ENCODE measurements at regions not wholly inside any gene's neighbourhood (a gene's known extent, or its start where the extent isn't known, plus 50 kb on each side); places are given as distances from the start of the nearest gene placed in this dataset.

DNA sequence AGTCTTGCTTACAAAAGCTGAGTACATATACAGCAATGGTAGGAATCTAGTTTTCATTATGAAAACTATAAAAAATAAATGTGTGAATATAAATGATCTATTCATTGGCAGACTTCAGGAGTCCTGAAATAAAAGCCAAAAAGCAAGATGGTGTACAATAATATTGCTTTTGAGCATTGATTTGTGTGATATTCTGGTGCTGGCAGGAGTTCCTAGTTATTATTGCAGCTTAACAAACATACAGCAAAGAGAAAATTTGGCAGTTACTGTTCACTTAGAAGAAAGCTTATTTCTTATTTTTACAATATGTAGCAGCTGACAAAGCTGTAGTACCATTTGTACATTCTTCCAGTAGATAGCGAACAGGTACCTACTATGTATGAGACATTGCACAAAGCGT, 1518.9 kb upstream of the TENM4 start:
- H3K9me3 Mint-ChIP-seq (ENCODE audit: unreplicated experiment), result peaks cover 8% of the 10 kb centered on the region
- H3K4me1 Mint-ChIP-seq (ENCODE audit: insufficient read depth, unreplicated experiment), result peaks cover 24% of the 10 kb centered on the region
- POLR2A ChIA-PET, result interaction anchor here (0.6 to 1.2 kb wide), 2 partner anchors 39 to 44 kb away, joined by 3 to 4 read pairs; no protein-coding TSS in a partner anchor
- intact Hi-C loops (cut with micrococcal nuclease), result no loop called here
- H3K36me3 Mint-ChIP-seq (ENCODE audit: insufficient read depth, unreplicated experiment), result peaks cover 6% of the 10 kb centered on the region
- no TSS peak for BruUV-seq (replicated peaks)
- TF ChIP-seq, protein P1, sequence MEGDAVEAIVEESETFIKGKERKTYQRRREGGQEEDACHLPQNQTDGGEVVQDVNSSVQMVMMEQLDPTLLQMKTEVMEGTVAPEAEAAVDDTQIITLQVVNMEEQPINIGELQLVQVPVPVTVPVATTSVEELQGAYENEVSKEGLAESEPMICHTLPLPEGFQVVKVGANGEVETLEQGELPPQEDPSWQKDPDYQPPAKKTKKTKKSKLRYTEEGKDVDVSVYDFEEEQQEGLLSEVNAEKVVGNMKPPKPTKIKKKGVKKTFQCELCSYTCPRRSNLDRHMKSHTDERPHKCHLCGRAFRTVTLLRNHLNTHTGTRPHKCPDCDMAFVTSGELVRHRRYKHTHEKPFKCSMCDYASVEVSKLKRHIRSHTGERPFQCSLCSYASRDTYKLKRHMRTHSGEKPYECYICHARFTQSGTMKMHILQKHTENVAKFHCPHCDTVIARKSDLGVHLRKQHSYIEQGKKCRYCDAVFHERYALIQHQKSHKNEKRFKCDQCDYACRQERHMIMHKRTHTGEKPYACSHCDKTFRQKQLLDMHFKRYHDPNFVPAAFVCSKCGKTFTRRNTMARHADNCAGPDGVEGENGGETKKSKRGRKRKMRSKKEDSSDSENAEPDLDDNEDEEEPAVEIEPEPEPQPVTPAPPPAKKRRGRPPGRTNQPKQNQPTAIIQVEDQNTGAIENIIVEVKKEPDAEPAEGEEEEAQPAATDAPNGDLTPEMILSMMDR (IDR thresholded peaks at IDR 0.05; ENCODE audit: unreplicated experiment), result no peak
- H3K27me3 Mint-ChIP-seq (ENCODE audit: insufficient read depth, unreplicated experiment), result no peaks in the 10 kb centered on the region
- no peak overlapping the region for H3K4me3 Mint-ChIP-seq (ENCODE audit: unreplicated experiment)
- DNase-seq (ENCODE audit: unreplicated experiment), result no peak
- no peak overlapping the region for H3K27ac Mint-ChIP-seq (ENCODE audit: low read depth, unreplicated experiment)
- CTCF ChIA-PET, result no interaction called here

DNA sequence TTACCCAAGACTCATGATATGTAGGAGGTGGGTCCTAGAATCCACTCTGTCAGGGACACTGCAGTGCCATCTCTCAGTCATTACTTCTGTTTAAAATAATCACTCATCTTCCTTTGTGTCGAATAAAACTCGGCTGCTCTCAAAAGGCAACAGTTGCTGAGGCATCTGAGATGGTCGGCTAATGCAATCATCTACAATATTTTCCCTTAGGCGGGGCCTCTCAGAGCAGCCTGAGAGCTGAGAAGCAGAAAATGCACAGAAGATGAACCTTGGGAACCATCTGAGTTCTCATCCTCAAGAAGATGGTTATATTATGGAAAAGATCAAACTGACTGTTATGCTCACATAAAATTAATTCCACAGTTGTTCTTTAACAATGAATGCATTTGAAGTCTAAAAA, 1518.2 kb upstream of the TENM4 start:
- H3K27ac Mint-ChIP-seq (ENCODE audit: low read depth, unreplicated experiment), result peak overlapping the region; percentile 94
- H3K36me3 Mint-ChIP-seq (ENCODE audit: insufficient read depth, unreplicated experiment), result peaks cover 6% of the 10 kb centered on the region
- BruUV-seq (replicated peaks), result no TSS peak
- no peak for DNase-seq (ENCODE audit: unreplicated experiment)
- H3K4me3 Mint-ChIP-seq (ENCODE audit: unreplicated experiment), result no peak overlapping the region
- ChIA-PET CTCF (no interaction called here), POLR2A (interaction anchor here (0.6 kb wide), 1 partner anchor 38 kb away, joined by 4 read pairs; no protein-coding TSS in a partner anchor)
- H3K4me1 Mint-ChIP-seq (ENCODE audit: insufficient read depth, unreplicated experiment), result peaks cover 24% of the 10 kb centered on the region
- TF ChIP-seq, protein P1 (IDR thresholded peaks at IDR 0.05; ENCODE audit: unreplicated experiment), result no peak
- H3K9me3 Mint-ChIP-seq (ENCODE audit: unreplicated experiment), result peaks cover 8% of the 10 kb centered on the region
- no peaks in the 10 kb centered on the region for H3K27me3 Mint-ChIP-seq (ENCODE audit: insufficient read depth, unreplicated experiment)
- intact Hi-C loops (cut with micrococcal nuclease), result no loop called here

DNA sequence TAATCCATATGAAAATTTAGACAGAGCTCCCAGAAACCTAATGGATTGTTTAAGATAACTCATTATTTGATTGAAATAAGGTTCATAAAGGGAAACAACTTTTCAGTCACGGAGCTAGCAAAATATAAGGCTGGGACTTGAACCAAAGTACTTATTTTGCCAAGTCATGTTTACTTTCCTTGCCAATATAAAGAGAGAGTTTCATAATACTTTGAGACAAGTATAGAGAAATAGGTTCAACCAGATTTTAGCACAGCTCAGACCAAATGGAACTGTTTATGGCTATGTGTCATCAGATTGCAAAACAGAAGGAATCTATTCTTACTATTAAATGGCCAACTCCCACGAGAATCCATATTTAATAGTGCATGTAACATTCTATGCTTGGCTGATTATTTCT, 1517.5 kb upstream of the TENM4 start:
- H3K4me3 Mint-ChIP-seq (ENCODE audit: unreplicated experiment), result peak overlapping the region; percentile 41
- intact Hi-C loops (cut with micrococcal nuclease), result no loop called here
- ChIA-PET CTCF (interaction anchor here (0.6 to 1.2 kb wide), 2 partner anchors 234 to 1249 kb away, joined by 3 read pairs; no protein-coding TSS in a partner anchor), POLR2A (interaction anchor here (0.8 to 1.4 kb wide), 3 partner anchors 40 to 76 kb away, joined by 3 to 4 read pairs (median 3); no protein-coding TSS in a partner anchor)
- H3K4me1 Mint-ChIP-seq (ENCODE audit: insufficient read depth, unreplicated experiment), result peaks cover 24% of the 10 kb centered on the region
- H3K36me3 Mint-ChIP-seq (ENCODE audit: insufficient read depth, unreplicated experiment), result peaks cover 6% of the 10 kb centered on the region
- DNase-seq (ENCODE audit: unreplicated experiment), result peak; percentile 88
- H3K9me3 Mint-ChIP-seq (ENCODE audit: unreplicated experiment), result peaks cover 8% of the 10 kb centered on the region
- no TSS peak for BruUV-seq (replicated peaks)
- H3K27me3 Mint-ChIP-seq (ENCODE audit: insufficient read depth, unreplicated experiment), result no peaks in the 10 kb centered on the region
- TF ChIP-seq, protein P1 (IDR thresholded peaks at IDR 0.05; ENCODE audit: unreplicated experiment), result no peak
- peak overlapping the region; percentile 94 for H3K27ac Mint-ChIP-seq (ENCODE audit: low read depth, unreplicated experiment)

DNA sequence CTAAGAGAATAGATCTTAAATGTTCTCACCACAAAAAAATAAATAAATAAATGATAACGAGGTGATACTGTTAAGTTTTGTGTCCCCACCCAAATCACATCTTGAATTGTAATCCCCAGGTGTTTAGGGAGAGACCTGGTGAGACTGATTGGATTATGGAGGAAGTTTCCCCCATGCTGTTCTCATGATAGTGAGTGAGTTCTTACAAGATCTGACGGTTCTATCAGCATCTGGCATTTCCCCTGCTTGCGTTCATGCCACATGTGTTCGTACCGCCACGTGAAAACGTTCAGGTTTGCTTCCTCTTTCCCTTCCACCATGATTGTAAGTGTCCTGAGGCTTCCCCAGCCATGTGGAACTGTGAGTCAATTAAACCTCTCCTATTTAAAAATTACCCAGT, 1514.8 kb upstream of the TENM4 start:
- ChIA-PET CTCF (interaction anchor here (1.0 kb wide), 1 partner anchor 12 kb away, joined by 3 read pairs; no protein-coding TSS in a partner anchor), POLR2A (no interaction called here)
- TF ChIP-seq, protein P1 (IDR thresholded peaks at IDR 0.05; ENCODE audit: unreplicated experiment), result no peak
- H3K27ac Mint-ChIP-seq (ENCODE audit: low read depth, unreplicated experiment), result no peak overlapping the region
- peaks cover 18% of the 10 kb centered on the region for H3K4me1 Mint-ChIP-seq (ENCODE audit: insufficient read depth, unreplicated experiment)
- no TSS peak for BruUV-seq (replicated peaks)
- H3K27me3 Mint-ChIP-seq (ENCODE audit: insufficient read depth, unreplicated experiment), result no peaks in the 10 kb centered on the region
- no peak overlapping the region for H3K4me3 Mint-ChIP-seq (ENCODE audit: unreplicated experiment)
- peaks cover 6% of the 10 kb centered on the region for H3K36me3 Mint-ChIP-seq (ENCODE audit: insufficient read depth, unreplicated experiment)
- DNase-seq (ENCODE audit: unreplicated experiment), result no peak
- intact Hi-C loops (cut with micrococcal nuclease), result no loop called here
- no peaks in the 10 kb centered on the region for H3K9me3 Mint-ChIP-seq (ENCODE audit: unreplicated experiment)

Data from MCF 10A (cell line).